Gastroesophageal sphincter (tissue), 3 donors: ENCODE measurements at regions not wholly inside any gene's neighbourhood (a gene's known extent, or its start where the extent isn't known, plus 50 kb on each side); places are given as distances from the start of the nearest gene placed in this dataset.

Experiments
- POLR2A ChIP-seq, 2 donors: fragments of 450-650 bp; IDR thresholded peaks; one replicate each; pipeline ENCODE4 v1.6.1; 2017; ENCODE audit warnings: antibody characterized with exemption in 2 of 2, mild to moderate bottlenecking in 2 of 2, moderate library complexity in 1 of 2
- TF ChIP-seq, protein P1 (sequence below), 4 experiments: fragments of 200-600 bp in 2 of 4; fragments of 450-650 bp in 2 of 4; sonication (generic) in 1 of 4; IDR thresholded peaks; one replicate each; pipeline ENCODE4 v1.5.1; 2017 to 2019; ENCODE audit warnings: antibody characterized with exemption in 4 of 4, mild to moderate bottlenecking in 2 of 4, moderate library complexity in 2 of 4

DNA sequence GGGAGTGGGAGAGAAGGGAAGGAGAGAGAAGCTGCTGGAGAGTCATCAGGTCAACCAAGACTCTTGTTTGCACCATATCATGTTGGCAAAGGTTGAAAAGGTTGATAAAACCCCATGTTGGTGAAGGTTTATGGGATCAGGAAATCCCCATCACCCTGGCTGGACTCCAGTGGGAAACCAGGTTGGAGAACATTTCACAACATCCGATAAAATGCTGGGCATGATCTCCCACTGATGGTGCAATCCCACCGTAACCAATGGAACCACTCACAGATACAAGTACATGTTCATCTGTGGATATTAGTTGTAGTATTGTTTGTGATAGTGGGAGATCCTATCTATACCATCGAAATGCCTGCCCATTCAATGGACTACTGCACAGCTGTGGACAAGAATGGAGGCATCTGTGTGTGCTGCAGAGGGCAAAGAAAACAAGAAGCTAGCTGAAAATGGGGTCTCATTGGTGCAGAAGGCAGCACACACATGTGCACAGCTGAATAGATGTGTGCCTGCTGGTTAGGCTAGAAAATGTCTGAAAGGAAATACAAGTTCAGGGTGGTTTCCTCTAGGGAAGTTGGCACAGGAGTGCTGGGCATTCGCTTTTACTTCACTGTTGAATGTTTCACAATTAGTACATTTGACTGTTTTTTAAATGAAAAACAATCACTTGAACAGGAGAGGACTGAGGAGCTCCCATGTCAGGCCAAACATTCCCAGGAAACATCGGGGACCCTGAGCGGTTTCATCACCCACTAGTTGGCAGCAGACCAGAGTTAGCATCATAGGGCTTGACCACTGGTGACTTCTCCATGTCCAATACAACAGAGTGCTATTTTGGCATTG, 80.4 kb upstream of the MGMT start:
- TF ChIP-seq, protein P1, sequence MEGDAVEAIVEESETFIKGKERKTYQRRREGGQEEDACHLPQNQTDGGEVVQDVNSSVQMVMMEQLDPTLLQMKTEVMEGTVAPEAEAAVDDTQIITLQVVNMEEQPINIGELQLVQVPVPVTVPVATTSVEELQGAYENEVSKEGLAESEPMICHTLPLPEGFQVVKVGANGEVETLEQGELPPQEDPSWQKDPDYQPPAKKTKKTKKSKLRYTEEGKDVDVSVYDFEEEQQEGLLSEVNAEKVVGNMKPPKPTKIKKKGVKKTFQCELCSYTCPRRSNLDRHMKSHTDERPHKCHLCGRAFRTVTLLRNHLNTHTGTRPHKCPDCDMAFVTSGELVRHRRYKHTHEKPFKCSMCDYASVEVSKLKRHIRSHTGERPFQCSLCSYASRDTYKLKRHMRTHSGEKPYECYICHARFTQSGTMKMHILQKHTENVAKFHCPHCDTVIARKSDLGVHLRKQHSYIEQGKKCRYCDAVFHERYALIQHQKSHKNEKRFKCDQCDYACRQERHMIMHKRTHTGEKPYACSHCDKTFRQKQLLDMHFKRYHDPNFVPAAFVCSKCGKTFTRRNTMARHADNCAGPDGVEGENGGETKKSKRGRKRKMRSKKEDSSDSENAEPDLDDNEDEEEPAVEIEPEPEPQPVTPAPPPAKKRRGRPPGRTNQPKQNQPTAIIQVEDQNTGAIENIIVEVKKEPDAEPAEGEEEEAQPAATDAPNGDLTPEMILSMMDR (IDR thresholded peaks at IDR 0.05) = no peak
- TF ChIP-seq POLR2A (IDR thresholded peaks at IDR 0.05) = no peak
